ENCODE measurements at regions not wholly inside any gene's neighbourhood (a gene's known extent, or its start where the extent isn't known, plus 50 kb on each side); places are given as distances from the start of the nearest gene placed in this dataset.

DNA sequence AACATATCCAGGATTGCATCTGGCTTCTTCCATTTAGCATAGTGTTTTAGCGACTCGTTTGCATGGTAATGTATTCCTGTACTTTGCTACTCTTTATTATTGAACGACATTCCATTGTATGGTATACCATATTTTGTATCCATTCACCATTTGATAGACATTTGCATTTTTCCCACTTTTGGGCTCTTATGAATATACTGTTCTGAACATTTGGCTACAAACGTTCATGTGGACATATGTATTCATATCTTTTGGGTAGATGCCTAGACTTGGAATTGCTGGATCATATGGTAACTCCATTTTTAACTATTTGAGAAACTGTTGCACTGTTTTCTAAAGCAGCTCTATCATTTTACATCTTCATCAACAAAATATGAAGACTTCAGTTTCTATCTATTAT is 383.7 kb upstream of the AKR1E2 start:
- TF ChIP-seq GATA2 (IDR thresholded peaks at IDR 0.05; ENCODE audit: low read depth, low read length) (no peak), GATA3 (IDR thresholded peaks at IDR 0.05; ENCODE audit: low read depth, low read length) (no peak)

DNA sequence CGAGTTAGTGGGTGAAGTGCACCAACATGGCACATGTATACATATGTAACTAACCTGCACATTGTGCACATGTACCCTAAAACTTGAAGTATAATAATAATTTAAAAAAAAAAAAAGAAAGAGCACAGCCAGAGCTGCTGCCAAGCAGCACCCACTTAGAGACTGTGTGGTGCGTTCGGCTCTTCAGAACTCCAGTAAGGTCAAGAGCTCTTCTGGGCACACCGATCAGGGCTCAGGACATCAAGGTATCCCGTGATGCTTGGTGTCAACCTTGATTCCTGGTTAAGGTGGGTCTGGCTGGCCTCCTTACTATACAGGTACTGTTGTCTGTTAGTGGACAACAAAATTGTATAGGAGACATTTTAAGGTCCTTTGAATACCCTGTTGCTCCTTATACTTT is 385.7 kb upstream of the AKR1E2 start:
- TF ChIP-seq GATA2 (IDR thresholded peaks at IDR 0.05; ENCODE audit: low read depth, low read length) (no peak), GATA3 (IDR thresholded peaks at IDR 0.05; ENCODE audit: low read depth, low read length) (no peak)

DNA sequence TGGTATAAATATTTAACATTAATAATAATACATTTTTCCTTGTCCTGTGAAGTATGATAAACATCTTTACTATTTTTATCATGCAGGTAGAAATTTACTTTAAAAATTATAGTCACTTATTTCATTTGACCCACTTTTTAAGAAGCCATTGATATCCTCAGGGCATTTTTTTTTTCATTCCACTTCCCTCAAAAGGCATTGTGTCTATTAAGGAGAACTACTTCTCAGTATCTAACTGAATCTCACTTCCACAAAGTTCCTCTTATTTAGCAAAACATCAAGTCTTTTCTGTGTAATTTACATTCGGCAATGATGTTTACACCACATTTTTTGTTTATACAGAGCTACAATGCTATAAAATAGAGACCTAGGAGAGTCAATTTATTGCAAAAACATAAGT is 388.2 kb upstream of the AKR1E2 start:
- TF ChIP-seq GATA2 (IDR thresholded peaks at IDR 0.05; ENCODE audit: low read depth, low read length) = no peak
- no peak for TF ChIP-seq GATA3 (IDR thresholded peaks at IDR 0.05; ENCODE audit: low read depth, low read length)

DNA sequence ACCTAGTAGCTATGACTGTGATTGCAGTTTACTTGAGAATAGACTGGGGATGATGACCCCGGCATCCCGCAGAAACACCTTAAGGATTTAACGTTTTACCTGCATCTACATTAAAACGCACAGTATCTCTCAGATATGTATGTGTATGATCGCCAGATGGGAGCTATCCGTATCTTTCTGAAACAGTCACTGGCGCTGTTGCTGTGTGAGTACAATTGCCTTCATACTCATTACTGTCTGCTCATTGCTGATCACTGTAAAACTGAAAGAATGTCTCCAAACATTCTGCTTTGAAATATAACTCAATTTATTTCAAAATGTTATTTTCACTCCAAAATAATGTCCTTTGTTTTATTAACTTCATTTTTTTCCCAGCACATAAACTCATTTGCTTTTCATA is 388.9 kb upstream of the AKR1E2 start:
- TF ChIP-seq GATA2 (IDR thresholded peaks at IDR 0.05; ENCODE audit: low read depth, low read length) (no peak), GATA3 (IDR thresholded peaks at IDR 0.05; ENCODE audit: low read depth, low read length) (no peak)

DNA sequence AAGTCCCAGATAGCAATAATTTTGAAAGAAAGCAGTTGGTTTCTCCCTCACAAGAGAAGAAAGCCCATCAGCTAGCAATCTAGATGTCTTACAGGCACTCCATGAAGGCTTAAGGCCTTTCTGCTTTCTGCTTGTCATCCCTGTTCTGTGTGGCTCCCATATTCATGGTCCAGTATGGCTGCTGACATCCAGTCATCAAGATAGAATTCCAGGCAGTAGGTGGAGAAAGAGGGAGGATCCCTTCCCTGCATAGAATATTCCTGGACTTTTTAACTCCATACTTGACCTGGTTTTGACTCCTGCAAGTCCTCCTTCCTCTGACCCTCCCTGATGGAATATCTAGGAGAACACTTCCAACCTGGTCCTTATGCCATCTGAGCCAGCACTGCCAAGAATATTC is 389.9 kb upstream of the AKR1E2 start:
- TF ChIP-seq GATA2 (IDR thresholded peaks at IDR 0.05; ENCODE audit: low read depth, low read length) = no peak
- no peak for TF ChIP-seq GATA3 (IDR thresholded peaks at IDR 0.05; ENCODE audit: low read depth, low read length)

DNA sequence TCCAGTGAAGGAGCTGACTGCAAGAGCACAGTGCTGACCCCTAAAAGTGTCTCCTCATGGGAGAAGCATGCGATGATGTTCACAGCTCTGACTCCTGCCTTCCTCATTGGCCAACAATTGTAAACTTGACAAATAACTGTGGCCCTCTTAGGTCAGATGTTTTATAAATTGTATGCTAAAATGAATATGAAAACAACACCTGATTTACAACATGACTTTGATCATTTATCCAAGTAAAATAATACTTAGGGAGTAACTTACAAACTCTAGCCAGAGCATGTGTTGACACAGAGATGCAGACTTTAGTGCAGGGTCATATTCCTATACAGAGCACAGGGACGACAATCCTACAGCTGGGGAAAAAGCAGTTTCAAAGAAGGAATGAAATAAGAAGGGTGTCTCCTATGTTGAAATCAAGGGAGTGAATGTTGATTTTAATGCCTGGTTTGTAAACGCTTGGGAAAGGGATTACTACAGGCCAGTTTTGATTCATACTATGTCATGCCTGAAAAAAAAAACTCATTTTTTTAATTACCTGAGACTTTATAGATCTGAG is 391.4 kb upstream of the AKR1E2 start:
- TF ChIP-seq GATA3 (IDR thresholded peaks at IDR 0.05; ENCODE audit: low read depth, low read length) (no peak), GATA2 (IDR thresholded peaks at IDR 0.05; ENCODE audit: low read depth, low read length) (no peak)

DNA sequence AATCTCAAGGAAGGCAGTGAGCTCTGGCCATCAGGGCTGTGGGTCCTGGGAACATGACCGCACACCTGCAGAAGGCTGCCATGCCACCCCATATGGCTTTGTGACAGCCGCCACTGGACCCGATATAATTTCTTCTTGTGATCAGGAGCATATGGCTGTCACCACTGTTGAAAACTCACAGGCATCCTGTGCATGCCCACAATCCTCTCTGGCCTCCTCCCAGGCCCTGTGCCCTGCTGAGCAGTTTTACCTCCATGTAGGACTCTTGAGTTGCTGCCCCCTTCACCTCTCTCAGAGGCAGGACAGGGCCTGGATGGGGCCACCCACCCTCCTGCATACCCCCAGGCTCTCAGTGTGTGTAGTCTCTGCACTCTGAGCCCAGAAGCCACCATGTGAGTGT is 391.9 kb upstream of the AKR1E2 start:
- no peak for TF ChIP-seq GATA3 (IDR thresholded peaks at IDR 0.05; ENCODE audit: low read depth, low read length)
- no peak for TF ChIP-seq GATA2 (IDR thresholded peaks at IDR 0.05; ENCODE audit: low read depth, low read length)

DNA sequence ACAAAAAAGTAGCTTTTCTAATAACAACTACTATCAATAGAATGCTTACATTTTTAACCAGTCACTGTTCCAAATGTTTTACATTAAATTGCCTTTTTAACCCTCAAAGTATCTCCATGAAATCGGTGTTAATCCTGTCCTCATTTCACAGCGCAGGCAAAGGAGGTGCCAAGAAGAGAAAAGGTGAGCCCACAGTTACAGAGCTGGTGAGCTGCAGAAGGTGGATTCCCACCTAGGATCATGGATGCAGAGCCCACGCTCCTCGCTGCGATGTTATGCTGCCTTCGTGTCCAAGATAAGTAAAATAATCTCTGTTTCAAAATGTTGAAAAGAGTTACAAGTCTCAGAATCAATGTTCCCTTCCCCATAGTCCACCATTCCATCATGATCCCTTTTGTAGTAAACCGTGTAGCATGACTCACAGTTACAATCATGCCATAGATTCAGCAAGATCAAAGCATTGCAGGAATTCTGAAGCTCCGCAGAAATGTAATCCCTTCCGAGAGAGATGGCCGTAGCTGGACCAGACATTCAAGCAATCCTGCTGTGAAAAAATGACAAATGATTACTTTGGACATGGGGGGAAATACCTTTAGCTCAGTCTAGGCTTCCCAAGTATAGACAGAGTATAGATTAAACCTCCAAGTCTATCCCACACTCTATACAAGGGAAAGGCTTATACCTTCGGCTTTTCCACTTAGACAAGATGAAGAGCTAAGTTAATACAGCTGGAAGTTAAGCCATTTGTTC is 394.7 kb upstream of the AKR1E2 start:
- TF ChIP-seq GATA3 (IDR thresholded peaks at IDR 0.05; ENCODE audit: low read depth, low read length) = no peak
- no peak for TF ChIP-seq GATA2 (IDR thresholded peaks at IDR 0.05; ENCODE audit: low read depth, low read length)

DNA sequence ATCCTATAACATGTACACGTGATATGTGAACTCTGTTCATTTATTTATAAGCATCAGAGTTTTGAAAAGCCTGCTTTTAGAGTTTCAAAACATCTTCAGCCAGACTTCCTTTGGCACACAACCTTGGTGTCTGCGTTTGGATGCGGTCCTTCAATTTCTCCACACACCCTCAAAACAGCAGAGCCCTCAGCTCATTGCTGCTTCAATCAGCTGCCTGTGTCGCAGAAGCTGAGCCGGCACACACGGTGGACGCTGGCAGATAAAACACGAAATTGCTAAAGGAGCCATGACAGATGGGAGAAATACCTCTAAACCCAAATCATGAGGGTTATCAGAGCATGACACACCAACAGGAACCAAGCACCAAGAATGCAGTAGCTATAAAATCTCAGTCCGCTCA is 396.4 kb upstream of the AKR1E2 start:
- no peak for TF ChIP-seq GATA3 (IDR thresholded peaks at IDR 0.05; ENCODE audit: low read depth, low read length)
- no peak for TF ChIP-seq GATA2 (IDR thresholded peaks at IDR 0.05; ENCODE audit: low read depth, low read length)

DNA sequence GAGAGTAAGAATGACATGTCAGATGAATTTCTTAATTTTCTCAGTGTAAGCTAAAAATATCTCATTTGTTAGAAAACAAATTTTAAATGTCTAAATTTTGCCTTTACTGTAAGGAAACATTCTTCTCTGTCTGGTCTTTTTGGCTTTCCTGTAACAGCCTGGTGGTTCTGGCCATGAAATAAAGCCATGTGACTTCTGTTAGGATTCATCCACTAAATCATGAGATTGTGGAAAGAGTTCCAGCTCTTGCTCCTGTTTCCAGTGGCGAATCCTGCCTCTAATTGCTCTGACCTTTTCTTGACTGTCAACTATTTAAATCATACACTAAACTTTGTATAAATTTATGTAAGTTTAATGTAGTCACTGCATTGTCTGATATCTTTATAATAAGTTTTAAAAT is 398.5 kb upstream of the AKR1E2 start:
- TF ChIP-seq GATA3 (IDR thresholded peaks at IDR 0.05; ENCODE audit: low read depth, low read length) = no peak
- no peak for TF ChIP-seq GATA2 (IDR thresholded peaks at IDR 0.05; ENCODE audit: low read depth, low read length)

DNA sequence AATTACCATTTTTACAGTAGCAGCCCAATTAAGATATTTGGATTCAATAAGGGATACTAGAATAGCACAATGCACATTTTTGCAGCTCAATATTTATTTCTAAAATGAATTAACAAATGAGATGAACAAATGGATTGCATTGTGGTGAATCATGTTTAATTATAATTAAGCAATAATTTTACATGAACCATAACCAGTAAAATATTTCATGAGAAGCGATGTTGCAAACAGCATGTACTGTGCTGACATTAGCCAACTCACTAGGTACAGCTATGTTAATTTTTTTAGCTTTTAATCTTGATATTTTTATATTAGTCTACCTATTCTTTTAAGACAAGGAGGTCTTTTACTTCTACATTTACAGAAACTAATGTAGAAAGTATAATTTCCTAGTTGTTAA is 399.1 kb upstream of the AKR1E2 start:
- TF ChIP-seq GATA3 (IDR thresholded peaks at IDR 0.05; ENCODE audit: low read depth, low read length) (no peak), GATA2 (IDR thresholded peaks at IDR 0.05; ENCODE audit: low read depth, low read length) (no peak)

DNA sequence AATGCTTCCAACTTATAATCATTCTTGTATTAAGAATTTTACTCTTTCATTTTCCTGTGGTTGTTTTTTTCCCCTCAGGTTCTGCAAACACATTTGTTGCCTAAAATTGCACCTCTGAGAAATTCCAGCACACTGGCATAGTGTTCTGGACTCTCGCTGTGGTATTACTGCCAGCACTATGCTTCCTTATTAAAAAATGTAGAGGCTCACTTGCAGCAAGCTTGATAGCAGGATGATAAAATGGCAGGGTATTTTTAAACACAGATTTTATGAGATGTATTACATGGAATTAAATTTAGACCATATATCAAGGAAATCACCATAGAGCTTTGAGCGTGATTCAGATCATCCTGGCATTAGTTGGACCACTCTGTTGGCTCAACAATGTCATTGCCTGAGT is 416.7 kb upstream of the AKR1E2 start:
- no peak for TF ChIP-seq GATA2 (IDR thresholded peaks at IDR 0.05; ENCODE audit: low read depth, low read length)
- no peak for TF ChIP-seq GATA3 (IDR thresholded peaks at IDR 0.05; ENCODE audit: low read depth, low read length)

DNA sequence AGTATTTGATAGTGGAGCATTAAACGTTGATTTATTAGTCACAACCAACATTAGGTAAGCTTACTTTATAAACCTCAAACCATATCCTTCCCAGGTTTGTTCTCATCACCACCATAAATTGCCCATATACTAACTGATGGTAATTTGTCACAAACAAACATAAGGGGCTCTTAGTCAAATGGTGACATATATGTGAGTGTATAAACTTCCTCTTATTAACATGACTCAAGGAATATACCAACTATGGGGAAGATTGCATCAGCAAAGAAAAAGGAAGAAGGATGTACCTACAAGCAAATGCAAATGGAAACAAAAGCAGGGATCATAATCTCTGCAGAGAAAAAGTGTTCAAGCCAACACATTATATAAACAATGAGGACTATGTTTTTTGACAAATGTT is 418.2 kb upstream of the AKR1E2 start:
- no peak for TF ChIP-seq GATA3 (IDR thresholded peaks at IDR 0.05; ENCODE audit: low read depth, low read length)
- TF ChIP-seq GATA2 (IDR thresholded peaks at IDR 0.05; ENCODE audit: low read depth, low read length) = no peak

DNA sequence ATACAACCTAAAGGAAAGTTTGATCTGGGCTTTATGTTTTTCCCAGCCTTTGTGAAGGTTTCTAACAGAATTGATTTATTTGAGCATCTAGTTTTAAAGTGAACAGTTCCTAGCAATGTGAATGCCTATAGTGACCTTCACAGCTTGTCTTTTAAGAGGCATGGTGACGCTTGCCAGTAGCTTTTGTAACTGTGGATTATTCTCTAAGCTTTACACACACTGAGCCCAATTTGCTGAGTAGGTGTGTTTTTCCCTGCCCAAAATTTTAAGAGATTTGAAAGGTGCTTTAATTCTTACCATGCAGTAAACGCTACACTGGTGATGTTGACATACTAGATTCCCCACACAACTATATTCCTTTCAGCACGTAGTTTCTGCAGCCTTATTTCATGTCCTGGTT is 420.2 kb upstream of the AKR1E2 start:
- no peak for TF ChIP-seq GATA2 (IDR thresholded peaks at IDR 0.05; ENCODE audit: low read depth, low read length)
- no peak for TF ChIP-seq GATA3 (IDR thresholded peaks at IDR 0.05; ENCODE audit: low read depth, low read length)

DNA sequence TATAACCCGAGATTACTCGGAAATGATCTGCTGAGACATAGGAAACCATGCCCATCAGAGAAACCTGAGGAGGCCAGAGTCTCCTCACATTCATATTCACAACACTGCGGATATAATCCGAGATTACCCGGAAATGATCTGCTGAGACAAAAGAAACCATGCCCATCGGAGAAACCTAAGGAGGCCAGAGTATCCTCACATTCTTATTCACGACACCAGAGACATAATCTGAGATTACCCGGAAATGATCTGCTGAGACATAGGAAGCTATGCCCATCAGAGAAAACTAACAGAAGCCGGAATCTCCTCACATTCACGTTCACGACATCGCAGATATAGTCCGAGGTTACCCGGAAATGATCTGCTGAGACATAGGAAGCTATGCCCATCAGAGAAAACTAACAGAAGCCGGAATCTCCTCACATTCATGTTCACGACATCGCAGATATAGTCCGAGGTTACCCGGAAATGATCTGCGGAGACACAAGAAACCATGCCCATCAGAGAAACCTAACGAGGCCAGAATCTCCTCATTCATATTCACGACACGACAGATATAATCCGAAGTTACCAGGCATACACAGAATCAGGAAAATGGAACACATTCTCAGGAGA is 422.3 kb upstream of the AKR1E2 start:
- TF ChIP-seq GATA2 (IDR thresholded peaks at IDR 0.05; ENCODE audit: low read depth, low read length) (no peak), GATA3 (IDR thresholded peaks at IDR 0.05; ENCODE audit: low read depth, low read length) (no peak)

All from SH-SY5Y (cell line).